Astrocyte (in vitro differentiated cells and primary cell): ENCODE measurements at regions not wholly inside any gene's neighbourhood (a gene's known extent, or its start where the extent isn't known, plus 50 kb on each side); places are given as distances from the start of the nearest gene placed in this dataset.

Source experiments
- EZH2 ChIP-seq: IDR thresholded peaks from 2 replicates; pipeline ENCODE4 v1.6.1; 2012; ENCODE audit warnings: mild to moderate bottlenecking, low read length, inconsistent platforms; ENCODE audit not compliant: insufficient read depth
- TF ChIP-seq, protein P1 (sequence below): IDR thresholded peaks from 2 replicates; pipeline ENCODE4 v1.5.1; 2011; ENCODE audit warnings: low read depth, mild to moderate bottlenecking, inconsistent platforms, low read length, moderate library complexity; ENCODE audit not compliant: insufficient read depth

DNA sequence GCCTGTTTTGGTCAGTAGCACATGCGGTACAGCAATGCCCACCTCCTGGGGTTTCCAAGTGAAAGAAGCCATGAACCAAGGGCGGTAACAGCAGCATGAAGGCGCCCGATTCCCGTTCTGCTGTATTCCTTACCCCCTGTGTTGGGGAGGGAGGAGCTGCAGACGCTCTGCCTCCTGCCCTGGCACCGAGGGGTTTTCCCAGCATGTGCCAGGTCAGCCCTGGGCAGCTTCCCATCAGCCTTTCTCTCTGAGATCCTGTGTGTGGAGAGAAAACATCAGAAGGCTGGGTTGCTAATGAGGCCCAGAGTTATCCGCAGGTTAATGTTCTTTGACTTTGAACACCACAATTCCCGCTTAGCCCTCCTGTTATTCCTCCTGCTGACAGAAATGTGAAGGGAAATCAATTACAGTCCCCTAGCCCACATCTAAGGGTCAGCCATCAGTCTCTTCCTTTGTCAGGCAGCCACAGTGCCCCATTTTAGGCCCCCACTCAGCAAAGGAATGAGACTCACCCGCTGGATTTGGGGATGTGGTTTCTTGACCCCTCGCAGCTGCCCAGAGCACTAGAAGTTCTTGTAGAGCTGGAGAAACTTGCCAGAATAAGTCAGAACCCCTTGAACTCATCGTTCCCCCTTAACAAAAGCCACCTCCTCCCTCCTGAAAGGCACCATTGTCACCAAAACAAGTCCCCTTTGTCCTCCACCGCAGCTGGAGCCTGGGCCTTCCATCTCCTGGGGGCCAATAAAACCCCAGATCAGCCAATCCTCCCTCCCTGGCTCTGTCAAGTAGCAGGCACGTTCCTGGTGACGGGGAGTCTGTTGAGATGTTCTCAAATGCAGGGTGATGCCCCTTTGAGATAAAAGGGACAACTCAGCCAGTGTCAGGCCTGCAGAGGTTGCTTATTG is 168.5 kb downstream of the KATNIP start:
- TF ChIP-seq, protein P1, sequence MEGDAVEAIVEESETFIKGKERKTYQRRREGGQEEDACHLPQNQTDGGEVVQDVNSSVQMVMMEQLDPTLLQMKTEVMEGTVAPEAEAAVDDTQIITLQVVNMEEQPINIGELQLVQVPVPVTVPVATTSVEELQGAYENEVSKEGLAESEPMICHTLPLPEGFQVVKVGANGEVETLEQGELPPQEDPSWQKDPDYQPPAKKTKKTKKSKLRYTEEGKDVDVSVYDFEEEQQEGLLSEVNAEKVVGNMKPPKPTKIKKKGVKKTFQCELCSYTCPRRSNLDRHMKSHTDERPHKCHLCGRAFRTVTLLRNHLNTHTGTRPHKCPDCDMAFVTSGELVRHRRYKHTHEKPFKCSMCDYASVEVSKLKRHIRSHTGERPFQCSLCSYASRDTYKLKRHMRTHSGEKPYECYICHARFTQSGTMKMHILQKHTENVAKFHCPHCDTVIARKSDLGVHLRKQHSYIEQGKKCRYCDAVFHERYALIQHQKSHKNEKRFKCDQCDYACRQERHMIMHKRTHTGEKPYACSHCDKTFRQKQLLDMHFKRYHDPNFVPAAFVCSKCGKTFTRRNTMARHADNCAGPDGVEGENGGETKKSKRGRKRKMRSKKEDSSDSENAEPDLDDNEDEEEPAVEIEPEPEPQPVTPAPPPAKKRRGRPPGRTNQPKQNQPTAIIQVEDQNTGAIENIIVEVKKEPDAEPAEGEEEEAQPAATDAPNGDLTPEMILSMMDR: no peak
- no peak for TF ChIP-seq EZH2
